ENCODE measurements at regions not wholly inside any gene's neighbourhood (a gene's known extent, or its start where the extent isn't known, plus 50 kb on each side); places are given as distances from the start of the nearest gene placed in this dataset.
"Not testable (repeated sequence)": the region's sequence is repeated elsewhere in the genome, so short reads cannot be mapped to it uniquely, and the experiment has no call there.

- TF ChIP-seq CTCF, EZH2, EZH2phosphoT487 (IDR thresholded peaks at IDR 0.05): not testable (repeated sequence)
Observed at GRCh38 chr5:136545031-136545430, 179.7 kb upstream of the TRPC7 start.

Measured in neural progenitor cell (in vitro differentiated cells).